Coronary artery (tissue), 2 donors: ENCODE measurements at regions not wholly inside any gene's neighbourhood (a gene's known extent, or its start where the extent isn't known, plus 50 kb on each side); places are given as distances from the start of the nearest gene placed in this dataset.
A peak's percentile ranks its signal among the peaks of the same experiment; 100 is the strongest.

Experiments
- DNase-seq: peaks from one replicate; pipeline ENCODE4 v3.0.0-alpha.2; 2017; ENCODE audit warnings: low spot score
- H3K27ac ChIP-seq, 2 donors: fragments of 200-600 bp; sonication (generic); one replicate each; pipeline ENCODE4 v1.5.1; 2016 to 2019
- H3K4me3 ChIP-seq: fragments of 200-600 bp; sonication (generic); 2 replicates; pipeline ENCODE4 v1.5.1; 2016; ENCODE audit warnings: mild to moderate bottlenecking, moderate library complexity
- CTCF ChIP-seq: fragments of 200-600 bp; sonication (generic); IDR thresholded peaks from one replicate; pipeline ENCODE4 v1.5.1; 2019; ENCODE audit warnings: antibody characterized with exemption

GRCh38 chr2:207327513-207327912 lies 161.8 kb upstream of the KLF7 start:
- Histone ChIP-seq H3K27ac (no peak overlapping the region), H3K4me3 (no peak overlapping the region)
- TF ChIP-seq CTCF, result no peak
- no peak for DNase-seq

GRCh38 chr2:207328944-207329386 lies 163.2 kb upstream of the KLF7 start:
- DNase-seq, result no peak
- Histone ChIP-seq H3K27ac (no peak overlapping the region), H3K4me3 (no peak overlapping the region)
- TF ChIP-seq CTCF, result no peak

GRCh38 chr2:207330912-207331311 lies 165.2 kb upstream of the KLF7 start:
- no peak for TF ChIP-seq CTCF

GRCh38 chr2:207331674-207332073 lies 165.9 kb upstream of the KLF7 start:
- Histone ChIP-seq H3K4me3 (no peak overlapping the region), H3K27ac (no peak overlapping the region)
- no peak for DNase-seq
- no peak for TF ChIP-seq CTCF

More at GRCh38 chr2:207330912-207331311, 165.2 kb upstream of the KLF7 start:
- H3K27ac ChIP-seq, result no peak overlapping the region
- H3K4me3 ChIP-seq, result no peak overlapping the region
- DNase-seq, result no peak

- no peak overlapping the region for H3K4me3 ChIP-seq
- H3K27ac ChIP-seq, result no peak overlapping the region
- no peak for DNase-seq
- TF ChIP-seq CTCF, result no peak
Observed at GRCh38 chr2:207332480-207333212, 166.9 kb upstream of the KLF7 start.

- peak overlapping the region in 1 of 2 donors; percentile 87 for H3K27ac ChIP-seq
Observed at GRCh38 chr2:207333599-207334300, 168.0 kb upstream of the KLF7 start.

More at GRCh38 chr2:207333599-207334300, 168.0 kb upstream of the KLF7 start:
- no peak for TF ChIP-seq CTCF
- DNase-seq, result no peak
- peak overlapping the region; percentile 55 for H3K4me3 ChIP-seq
